Endothelial cell (in vitro differentiated cells): ENCODE measurements at regions not wholly inside any gene's neighbourhood (a gene's known extent, or its start where the extent isn't known, plus 50 kb on each side); places are given as distances from the start of the nearest gene placed in this dataset.

Experiments used
- DNase-seq: peaks from one replicate; pipeline ENCODE4 v3.0.0; 2021; ENCODE audit warnings: low spot score
- H3K27ac Mint-ChIP-seq: one replicate; pipeline ENCODE4 v1.8.0; 2021; ENCODE audit warnings: mixed read lengths, inconsistent platforms; ENCODE audit not compliant: unreplicated experiment
- H3K27me3 Mint-ChIP-seq: one replicate; pipeline ENCODE4 v1.8.0; 2021; ENCODE audit warnings: mild to moderate bottlenecking, moderate library complexity, mixed read lengths, inconsistent platforms; ENCODE audit not compliant: unreplicated experiment
- H3K36me3 Mint-ChIP-seq: one replicate; pipeline ENCODE4 v1.8.0; 2021; ENCODE audit warnings: mild to moderate bottlenecking, low read depth, mixed read lengths, inconsistent platforms; ENCODE audit not compliant: unreplicated experiment
- H3K4me1 Mint-ChIP-seq: one replicate; pipeline ENCODE4 v1.8.0; 2021; ENCODE audit warnings: mild to moderate bottlenecking, mixed read lengths, inconsistent platforms; ENCODE audit not compliant: unreplicated experiment
- H3K4me3 Mint-ChIP-seq: one replicate; pipeline ENCODE4 v1.8.0; 2021; ENCODE audit warnings: mild to moderate bottlenecking, mixed read lengths, inconsistent platforms; ENCODE audit not compliant: unreplicated experiment
- H3K9me3 Mint-ChIP-seq: one replicate; pipeline ENCODE4 v1.8.0; 2021; ENCODE audit warnings: mixed read lengths, inconsistent platforms; ENCODE audit not compliant: unreplicated experiment
- CTCF ChIP-seq: fragments of 200-600 bp; sonication (generic); IDR thresholded peaks from one replicate; pipeline ENCODE4 v1.5.0; 2021; ENCODE audit warnings: antibody characterized with exemption; ENCODE audit not compliant: unreplicated experiment

- Mint-ChIP-seq H3K27me3 (no peaks in the 10 kb centered on the region), H3K9me3 (no peaks in the 10 kb centered on the region), H3K36me3 (no peaks in the 10 kb centered on the region), H3K4me3 (no peak overlapping the region), H3K27ac (no peak overlapping the region), H3K4me1 (peaks cover 4% of the 10 kb centered on the region)
- DNase-seq, result no peak
- TF ChIP-seq CTCF, result no peak
Observed at GRCh38 chr12:89289720-89290119, 62.6 kb downstream of the DUSP6 start.

GRCh38 chr12:89288959-89289358 lies 63.3 kb downstream of the DUSP6 start:
- peaks cover 4% of the 10 kb centered on the region for H3K4me1 Mint-ChIP-seq
- H3K9me3 Mint-ChIP-seq, result no peaks in the 10 kb centered on the region
- no peak overlapping the region for H3K4me3 Mint-ChIP-seq
- H3K27ac Mint-ChIP-seq, result no peak overlapping the region
- TF ChIP-seq CTCF, result no peak
- no peaks in the 10 kb centered on the region for H3K27me3 Mint-ChIP-seq
- H3K36me3 Mint-ChIP-seq, result no peaks in the 10 kb centered on the region
- DNase-seq, result no peak

- Mint-ChIP-seq H3K27me3 (no peaks in the 10 kb centered on the region), H3K4me1 (peaks cover 12% of the 10 kb centered on the region), H3K27ac (no peak overlapping the region), H3K9me3 (no peaks in the 10 kb centered on the region), H3K36me3 (no peaks in the 10 kb centered on the region), H3K4me3 (no peak overlapping the region)
- TF ChIP-seq CTCF, result no peak
- no peak for DNase-seq
Observed at GRCh38 chr12:89286501-89286900, 65.8 kb downstream of the DUSP6 start.

GRCh38 chr12:89281539-89281867 lies 70.8 kb downstream of the DUSP6 start:
- H3K4me3 Mint-ChIP-seq, result no peak overlapping the region
- H3K4me1 Mint-ChIP-seq, result peaks cover 33% of the 10 kb centered on the region
- no peak for DNase-seq
- H3K36me3 Mint-ChIP-seq, result no peaks in the 10 kb centered on the region
- no peaks in the 10 kb centered on the region for H3K27me3 Mint-ChIP-seq
- no peak for TF ChIP-seq CTCF
- no peaks in the 10 kb centered on the region for H3K9me3 Mint-ChIP-seq
- peak overlapping the region; percentile 92 for H3K27ac Mint-ChIP-seq

- Mint-ChIP-seq H3K27me3 (no peaks in the 10 kb centered on the region), H3K36me3 (no peaks in the 10 kb centered on the region), H3K27ac (peak overlapping the region; percentile 92), H3K9me3 (no peaks in the 10 kb centered on the region), H3K4me1 (peaks cover 33% of the 10 kb centered on the region), H3K4me3 (no peak overlapping the region)
- no peak for DNase-seq
- no peak for TF ChIP-seq CTCF
Observed at GRCh38 chr12:89280833-89281538, 71.3 kb downstream of the DUSP6 start.
